ENCODE measurements at regions not wholly inside any gene's neighbourhood (a gene's known extent, or its start where the extent isn't known, plus 50 kb on each side); places are given as distances from the start of the nearest gene placed in this dataset.

- TF ChIP-seq YY1 (IDR thresholded peaks at IDR 0.05; ENCODE audit: insufficient read depth, insufficient read length) = no peak
- TF ChIP-seq SUZ12 (IDR thresholded peaks at IDR 0.05; ENCODE audit: extremely low read depth, insufficient read depth, insufficient read length) = no peak
- no peak for TF ChIP-seq ZNF274 (IDR thresholded peaks at IDR 0.05; ENCODE audit: low read depth, low read length)
Measured at GRCh38 chr5:8320244-8320643, 451.3 kb downstream of the MTRR start.
